ENCODE measurements at regions not wholly inside any gene's neighbourhood (a gene's known extent, or its start where the extent isn't known, plus 50 kb on each side); places are given as distances from the start of the nearest gene placed in this dataset.

DNA sequence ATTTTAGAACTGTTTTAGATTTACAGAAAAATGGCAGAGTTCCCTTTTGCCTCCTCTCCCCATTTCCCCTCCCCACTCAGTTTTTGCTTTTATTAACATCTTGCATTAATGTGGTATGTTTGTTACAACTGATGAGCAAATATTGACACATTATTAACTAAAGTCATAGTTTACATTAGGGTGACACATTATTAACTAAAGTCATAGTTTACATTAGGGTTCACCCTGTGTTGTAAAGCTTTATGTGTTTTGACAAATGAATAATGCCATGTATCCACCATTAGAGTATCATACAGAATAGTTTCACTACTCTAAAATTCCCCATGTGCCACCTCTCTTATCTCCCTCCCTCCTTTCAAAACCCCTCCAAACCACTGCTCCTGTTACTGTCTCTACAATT is 262.5 kb downstream of the NPR3 start:
- TF ChIP-seq, protein P1, sequence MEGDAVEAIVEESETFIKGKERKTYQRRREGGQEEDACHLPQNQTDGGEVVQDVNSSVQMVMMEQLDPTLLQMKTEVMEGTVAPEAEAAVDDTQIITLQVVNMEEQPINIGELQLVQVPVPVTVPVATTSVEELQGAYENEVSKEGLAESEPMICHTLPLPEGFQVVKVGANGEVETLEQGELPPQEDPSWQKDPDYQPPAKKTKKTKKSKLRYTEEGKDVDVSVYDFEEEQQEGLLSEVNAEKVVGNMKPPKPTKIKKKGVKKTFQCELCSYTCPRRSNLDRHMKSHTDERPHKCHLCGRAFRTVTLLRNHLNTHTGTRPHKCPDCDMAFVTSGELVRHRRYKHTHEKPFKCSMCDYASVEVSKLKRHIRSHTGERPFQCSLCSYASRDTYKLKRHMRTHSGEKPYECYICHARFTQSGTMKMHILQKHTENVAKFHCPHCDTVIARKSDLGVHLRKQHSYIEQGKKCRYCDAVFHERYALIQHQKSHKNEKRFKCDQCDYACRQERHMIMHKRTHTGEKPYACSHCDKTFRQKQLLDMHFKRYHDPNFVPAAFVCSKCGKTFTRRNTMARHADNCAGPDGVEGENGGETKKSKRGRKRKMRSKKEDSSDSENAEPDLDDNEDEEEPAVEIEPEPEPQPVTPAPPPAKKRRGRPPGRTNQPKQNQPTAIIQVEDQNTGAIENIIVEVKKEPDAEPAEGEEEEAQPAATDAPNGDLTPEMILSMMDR (IDR thresholded peaks at IDR 0.05), result no peak
- TF ChIP-seq EP300 (IDR thresholded peaks at IDR 0.05), result no peak

Data from suprapubic skin (tissue), 3 donors.